Lower leg skin (tissue), 4 donors: ENCODE measurements at regions not wholly inside any gene's neighbourhood (a gene's known extent, or its start where the extent isn't known, plus 50 kb on each side); places are given as distances from the start of the nearest gene placed in this dataset.

Experiments
- DNase-seq, 2 donors: peaks; one replicate each; pipeline ENCODE4 v3.0.0-alpha.2; 2019; ENCODE audit warnings: low spot score in 2 of 2
- H3K4me3 ChIP-seq: fragments of 200-600 bp; sonication (generic); 2 replicates; pipeline ENCODE4 v1.5.1; 2017; ENCODE audit warnings: mild to moderate bottlenecking, low read depth; ENCODE audit not compliant: poor library complexity, severe bottlenecking
- POLR2A ChIP-seq, 2 donors: fragments of 450-650 bp; IDR thresholded peaks; one replicate each; pipeline ENCODE4 v1.6.1; 2016 to 2017; ENCODE audit warnings: antibody characterized with exemption in 2 of 2, mild to moderate bottlenecking in 1 of 2, moderate library complexity in 1 of 2
- WGBS, 2 donors: methylation state at CpG; one replicate each; pipeline ENCODE4 v1.1.5; 2018; 5-methylcytosine and 5-hydroxymethylcytosine counted together
- intact Hi-C: fragments of 100-400 bp; cut with DNase I; formaldehyde crosslinking; loops from one replicate; pipeline ENCODE4 v1.15.0; 2023; ENCODE audit warnings: low total_unique reads
- TF ChIP-seq, protein P1 (sequence below), 3 donors: fragments of 450-650 bp; IDR thresholded peaks; one replicate each; pipeline ENCODE4 v1.5.1; 2016; ENCODE audit warnings: antibody characterized with exemption in 3 of 3, mild to moderate bottlenecking in 3 of 3, moderate library complexity in 2 of 3

GRCh38 chr15:69836048-69836447 is 261.7 kb downstream of the TLE3 start:
- intact Hi-C loops: no loop called here
- WGBS, 2 donors: 91 to 93% methylated on average over 3 of the region's 3 CpGs
- no peak overlapping the region for H3K4me3 ChIP-seq
- DNase-seq: no peak
- TF ChIP-seq POLR2A (IDR thresholded peaks at IDR 0.05): no peak
- TF ChIP-seq, protein P1, sequence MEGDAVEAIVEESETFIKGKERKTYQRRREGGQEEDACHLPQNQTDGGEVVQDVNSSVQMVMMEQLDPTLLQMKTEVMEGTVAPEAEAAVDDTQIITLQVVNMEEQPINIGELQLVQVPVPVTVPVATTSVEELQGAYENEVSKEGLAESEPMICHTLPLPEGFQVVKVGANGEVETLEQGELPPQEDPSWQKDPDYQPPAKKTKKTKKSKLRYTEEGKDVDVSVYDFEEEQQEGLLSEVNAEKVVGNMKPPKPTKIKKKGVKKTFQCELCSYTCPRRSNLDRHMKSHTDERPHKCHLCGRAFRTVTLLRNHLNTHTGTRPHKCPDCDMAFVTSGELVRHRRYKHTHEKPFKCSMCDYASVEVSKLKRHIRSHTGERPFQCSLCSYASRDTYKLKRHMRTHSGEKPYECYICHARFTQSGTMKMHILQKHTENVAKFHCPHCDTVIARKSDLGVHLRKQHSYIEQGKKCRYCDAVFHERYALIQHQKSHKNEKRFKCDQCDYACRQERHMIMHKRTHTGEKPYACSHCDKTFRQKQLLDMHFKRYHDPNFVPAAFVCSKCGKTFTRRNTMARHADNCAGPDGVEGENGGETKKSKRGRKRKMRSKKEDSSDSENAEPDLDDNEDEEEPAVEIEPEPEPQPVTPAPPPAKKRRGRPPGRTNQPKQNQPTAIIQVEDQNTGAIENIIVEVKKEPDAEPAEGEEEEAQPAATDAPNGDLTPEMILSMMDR (IDR thresholded peaks at IDR 0.05): no peak

DNA sequence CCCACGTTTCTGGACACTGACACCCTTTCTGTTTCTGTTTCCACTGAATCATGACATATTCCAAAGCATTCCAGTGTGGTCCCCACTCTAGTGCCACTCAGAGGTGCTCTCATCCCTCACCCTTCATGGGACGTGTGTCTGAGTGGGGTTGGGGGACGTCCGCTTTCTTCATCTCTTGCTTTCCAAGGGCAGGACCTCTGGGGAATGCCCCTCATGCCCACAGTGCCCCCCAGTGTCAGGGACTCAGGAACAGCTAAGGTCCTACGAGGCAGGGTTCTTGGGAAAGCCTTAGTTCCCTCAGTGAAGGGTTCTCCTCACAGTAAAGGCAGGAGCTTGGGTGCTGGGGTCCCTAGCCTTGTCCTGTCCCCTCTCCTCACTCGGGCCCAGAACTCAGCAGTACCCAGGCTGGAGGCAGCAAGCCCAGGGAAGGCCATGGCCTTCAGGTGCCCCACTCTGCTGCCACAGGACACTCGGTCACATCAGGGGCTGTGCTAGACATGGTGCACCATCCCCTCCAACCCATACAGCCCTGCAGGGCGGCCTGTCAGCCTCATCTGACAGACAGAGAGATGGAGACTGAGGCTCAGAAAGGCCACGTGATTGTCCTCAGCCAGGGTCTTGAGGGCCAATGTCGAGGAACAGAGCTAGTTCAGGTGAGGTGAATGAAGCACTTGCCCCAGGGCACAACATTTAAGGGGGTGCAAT is 261.0 kb downstream of the TLE3 start:
- WGBS, 2 donors: 80 to 85% methylated on average over 10 of the region's 10 CpGs
- H3K4me3 ChIP-seq: no peak overlapping the region
- intact Hi-C loops: no loop called here
- no peak for DNase-seq
- TF ChIP-seq, protein P1 (IDR thresholded peaks at IDR 0.05): no peak
- TF ChIP-seq POLR2A (IDR thresholded peaks at IDR 0.05): no peak

GRCh38 chr15:69838338-69838737 is 259.4 kb downstream of the TLE3 start:
- no peak for DNase-seq
- WGBS, 2 donors: 80 to 90% methylated on average over 1 of the region's 1 CpG
- no peak overlapping the region for H3K4me3 ChIP-seq
- TF ChIP-seq, protein P1 (IDR thresholded peaks at IDR 0.05): no peak
- TF ChIP-seq POLR2A (IDR thresholded peaks at IDR 0.05): no peak
- intact Hi-C loops: no loop called here

GRCh38 chr15:69838994-69839393 is 258.7 kb downstream of the TLE3 start:
- 62 to 78% methylated on average over 2 of the region's 2 CpGs for WGBS, 2 donors
- DNase-seq: no peak
- intact Hi-C loops: no loop called here
- H3K4me3 ChIP-seq: no peak overlapping the region
- TF ChIP-seq, protein P1 (IDR thresholded peaks at IDR 0.05): no peak
- no peak for TF ChIP-seq POLR2A (IDR thresholded peaks at IDR 0.05)

DNA sequence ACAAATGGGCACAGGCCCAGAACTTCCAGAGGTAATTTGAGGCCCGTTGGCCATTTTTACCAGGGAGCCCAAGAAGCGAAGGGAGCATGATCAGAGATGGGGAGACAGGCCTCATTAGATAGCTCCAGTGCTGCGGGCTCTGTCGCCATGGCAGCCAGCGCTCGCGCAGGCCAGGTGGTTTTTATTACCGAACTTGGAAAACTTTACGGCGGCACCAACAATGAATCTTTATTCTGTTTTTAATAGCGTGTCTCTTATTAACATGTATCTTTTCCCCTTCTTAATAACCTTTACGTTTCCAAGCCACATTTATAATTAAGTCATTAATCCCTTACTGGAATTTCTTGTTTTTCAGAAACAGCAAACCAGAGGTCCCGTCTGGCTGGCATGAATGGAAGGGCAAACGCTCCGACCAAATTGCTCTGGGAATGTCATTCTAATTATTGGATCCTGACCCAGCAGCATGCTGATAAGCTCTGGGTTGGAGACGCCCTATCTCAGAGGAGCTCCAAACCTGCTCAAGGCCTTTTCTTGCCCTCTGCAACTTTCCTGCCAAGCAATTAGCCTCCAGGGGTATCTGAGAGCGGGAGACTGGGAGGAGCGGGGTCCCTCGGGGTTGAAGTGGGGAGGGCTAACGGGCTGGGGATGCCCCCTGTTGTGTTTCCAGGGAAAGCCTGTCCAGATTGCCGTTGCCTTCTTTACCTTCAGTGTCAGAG is 256.4 kb downstream of the TLE3 start:
- H3K4me3 ChIP-seq: no peak overlapping the region
- no peak for DNase-seq
- TF ChIP-seq POLR2A (IDR thresholded peaks at IDR 0.05): no peak
- TF ChIP-seq, protein P1 (IDR thresholded peaks at IDR 0.05): no peak
- WGBS, 2 donors: 33 to 36% methylated on average over 21 of the region's 21 CpGs
- intact Hi-C loops: no loop called here
